ENCODE measurements at regions not wholly inside any gene's neighbourhood (a gene's known extent, or its start where the extent isn't known, plus 50 kb on each side); places are given as distances from the start of the nearest gene placed in this dataset.

DNA sequence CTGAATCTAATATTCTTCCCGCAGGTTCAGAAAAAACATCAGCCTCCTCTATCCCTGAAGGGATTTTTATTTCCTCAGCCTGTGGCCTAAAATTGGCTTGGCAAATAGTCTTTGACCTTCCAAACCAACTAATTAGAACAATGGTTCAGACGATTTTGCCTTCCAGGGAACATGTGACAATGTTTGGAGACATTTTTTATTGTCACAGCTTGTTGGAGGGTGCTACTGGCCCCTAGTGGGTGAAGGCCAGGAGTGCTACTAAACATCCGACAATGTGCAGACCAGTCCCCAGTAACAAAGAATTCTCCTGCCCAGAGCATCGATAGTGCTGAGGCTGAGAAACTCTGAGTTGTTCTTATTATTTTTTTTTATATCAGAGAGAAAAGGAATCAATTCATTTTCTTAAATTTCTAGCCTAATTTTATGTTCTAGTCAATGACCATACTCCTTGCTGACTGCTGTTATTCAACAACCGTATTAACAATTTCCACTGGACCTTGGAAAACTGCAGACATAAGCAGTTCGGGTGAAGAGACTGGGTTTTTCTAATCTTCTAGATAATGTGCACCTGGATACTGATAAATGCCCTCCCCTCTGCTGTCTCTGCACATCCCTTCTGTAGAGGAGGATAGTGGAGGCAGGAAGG lies 280.7 kb downstream of the LMX1A start:
- Histone ChIP-seq H3K27me3 (ENCODE audit: control insufficient read depth in 4 of 4, insufficient read depth in 4 of 4, low read length in 3 of 4) (no peaks in the 10 kb centered on the region), H3K4me1 (ENCODE audit: control insufficient read depth in 4 of 4, insufficient read depth in 4 of 4, low read length in 3 of 4) (no peaks in the 10 kb centered on the region), H3K9me3 (ENCODE audit: control insufficient read depth in 4 of 4, low read length in 3 of 4) (no peaks in the 10 kb centered on the region), H3K9ac (ENCODE audit: low read depth in 1 of 2, low read length in 2 of 2) (no peak overlapping the region), H3K36me3 (ENCODE audit: control insufficient read depth in 4 of 4, insufficient read depth in 3 of 4, low read depth in 1 of 4, low read length in 3 of 4) (no peaks in the 10 kb centered on the region), H3K27ac (ENCODE audit: low read depth in 1 of 2, low read length in 2 of 2) (no peak overlapping the region), H3K4me3 (ENCODE audit: low read depth in 1 of 3, low read length in 3 of 3) (no peak overlapping the region)
- WGBS, result 53% methylated on average over 6 of the region's 6 CpGs
- TF ChIP-seq RAD21 (IDR thresholded peaks at IDR 0.05) (peak; percentile 62 to 72), FOXA2 (IDR thresholded peaks at IDR 0.05) (no peak), JUND (IDR thresholded peaks at IDR 0.05) (no peak), SP1 (IDR thresholded peaks at IDR 0.05) (no peak), GABPA (IDR thresholded peaks at IDR 0.05 in 1 of 2, conservative IDR thresholded peaks at IDR 0.05 in 1 of 2) (no peak), HNF4G (IDR thresholded peaks at IDR 0.05) (no peak), HNF4A (conservative IDR thresholded peaks at IDR 0.05) (no peak), YY1 (IDR thresholded peaks at IDR 0.05) (no peak), NR2F2 (IDR thresholded peaks at IDR 0.05) (no peak)
- TF ChIP-seq, protein P1, sequence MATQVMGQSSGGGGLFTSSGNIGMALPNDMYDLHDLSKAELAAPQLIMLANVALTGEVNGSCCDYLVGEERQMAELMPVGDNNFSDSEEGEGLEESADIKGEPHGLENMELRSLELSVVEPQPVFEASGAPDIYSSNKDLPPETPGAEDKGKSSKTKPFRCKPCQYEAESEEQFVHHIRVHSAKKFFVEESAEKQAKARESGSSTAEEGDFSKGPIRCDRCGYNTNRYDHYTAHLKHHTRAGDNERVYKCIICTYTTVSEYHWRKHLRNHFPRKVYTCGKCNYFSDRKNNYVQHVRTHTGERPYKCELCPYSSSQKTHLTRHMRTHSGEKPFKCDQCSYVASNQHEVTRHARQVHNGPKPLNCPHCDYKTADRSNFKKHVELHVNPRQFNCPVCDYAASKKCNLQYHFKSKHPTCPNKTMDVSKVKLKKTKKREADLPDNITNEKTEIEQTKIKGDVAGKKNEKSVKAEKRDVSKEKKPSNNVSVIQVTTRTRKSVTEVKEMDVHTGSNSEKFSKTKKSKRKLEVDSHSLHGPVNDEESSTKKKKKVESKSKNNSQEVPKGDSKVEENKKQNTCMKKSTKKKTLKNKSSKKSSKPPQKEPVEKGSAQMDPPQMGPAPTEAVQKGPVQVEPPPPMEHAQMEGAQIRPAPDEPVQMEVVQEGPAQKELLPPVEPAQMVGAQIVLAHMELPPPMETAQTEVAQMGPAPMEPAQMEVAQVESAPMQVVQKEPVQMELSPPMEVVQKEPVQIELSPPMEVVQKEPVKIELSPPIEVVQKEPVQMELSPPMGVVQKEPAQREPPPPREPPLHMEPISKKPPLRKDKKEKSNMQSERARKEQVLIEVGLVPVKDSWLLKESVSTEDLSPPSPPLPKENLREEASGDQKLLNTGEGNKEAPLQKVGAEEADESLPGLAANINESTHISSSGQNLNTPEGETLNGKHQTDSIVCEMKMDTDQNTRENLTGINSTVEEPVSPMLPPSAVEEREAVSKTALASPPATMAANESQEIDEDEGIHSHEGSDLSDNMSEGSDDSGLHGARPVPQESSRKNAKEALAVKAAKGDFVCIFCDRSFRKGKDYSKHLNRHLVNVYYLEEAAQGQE (IDR thresholded peaks at IDR 0.05), result no peak
- TF ChIP-seq, protein P2, sequence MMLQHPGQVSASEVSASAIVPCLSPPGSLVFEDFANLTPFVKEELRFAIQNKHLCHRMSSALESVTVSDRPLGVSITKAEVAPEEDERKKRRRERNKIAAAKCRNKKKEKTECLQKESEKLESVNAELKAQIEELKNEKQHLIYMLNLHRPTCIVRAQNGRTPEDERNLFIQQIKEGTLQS (IDR thresholded peaks at IDR 0.05), result no peak
- TF ChIP-seq, protein P3, sequence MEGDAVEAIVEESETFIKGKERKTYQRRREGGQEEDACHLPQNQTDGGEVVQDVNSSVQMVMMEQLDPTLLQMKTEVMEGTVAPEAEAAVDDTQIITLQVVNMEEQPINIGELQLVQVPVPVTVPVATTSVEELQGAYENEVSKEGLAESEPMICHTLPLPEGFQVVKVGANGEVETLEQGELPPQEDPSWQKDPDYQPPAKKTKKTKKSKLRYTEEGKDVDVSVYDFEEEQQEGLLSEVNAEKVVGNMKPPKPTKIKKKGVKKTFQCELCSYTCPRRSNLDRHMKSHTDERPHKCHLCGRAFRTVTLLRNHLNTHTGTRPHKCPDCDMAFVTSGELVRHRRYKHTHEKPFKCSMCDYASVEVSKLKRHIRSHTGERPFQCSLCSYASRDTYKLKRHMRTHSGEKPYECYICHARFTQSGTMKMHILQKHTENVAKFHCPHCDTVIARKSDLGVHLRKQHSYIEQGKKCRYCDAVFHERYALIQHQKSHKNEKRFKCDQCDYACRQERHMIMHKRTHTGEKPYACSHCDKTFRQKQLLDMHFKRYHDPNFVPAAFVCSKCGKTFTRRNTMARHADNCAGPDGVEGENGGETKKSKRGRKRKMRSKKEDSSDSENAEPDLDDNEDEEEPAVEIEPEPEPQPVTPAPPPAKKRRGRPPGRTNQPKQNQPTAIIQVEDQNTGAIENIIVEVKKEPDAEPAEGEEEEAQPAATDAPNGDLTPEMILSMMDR (IDR thresholded peaks at IDR 0.05; ENCODE audit: low read depth, low read length, missing input control), result peak; percentile 37
- no peak for DNase-seq (ENCODE audit: low spot score)

DNA sequence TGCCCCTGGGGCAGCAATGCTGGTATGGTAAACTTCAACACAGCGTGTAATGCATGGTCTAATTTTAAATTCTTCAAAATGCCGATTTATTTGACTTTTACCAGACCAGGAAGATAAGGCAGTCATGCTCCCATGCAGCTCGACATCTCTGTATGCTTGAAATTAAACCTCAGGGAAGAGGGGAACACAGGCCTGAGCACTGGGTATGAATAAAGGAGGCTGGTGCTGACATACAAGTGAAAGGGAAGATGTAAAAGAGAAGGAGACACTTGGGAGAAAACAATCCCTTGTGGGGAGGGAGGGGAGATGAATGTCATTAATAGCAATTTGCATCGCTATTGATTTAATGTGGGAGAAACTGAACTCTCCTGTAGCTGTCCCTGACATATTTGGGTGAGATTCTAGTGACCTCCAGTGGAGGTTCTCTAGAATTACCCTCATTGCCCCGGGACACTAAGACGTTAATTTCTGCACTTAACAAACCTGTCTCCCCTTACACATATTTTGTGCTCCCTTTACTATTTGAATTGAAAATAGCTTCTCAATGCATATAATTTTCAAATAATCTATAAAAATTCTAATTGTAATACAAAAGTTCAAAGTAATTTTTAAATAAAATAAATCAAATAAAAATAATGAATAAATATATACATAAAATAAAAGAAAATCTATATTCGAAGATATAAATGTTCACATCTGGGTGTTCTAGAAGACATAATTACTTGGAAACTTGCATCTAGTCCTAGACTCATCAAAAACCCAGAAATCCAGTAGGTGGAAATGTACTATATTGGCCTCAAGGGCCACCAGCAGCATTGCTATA lies 283.1 kb downstream of the LMX1A start:
- TF ChIP-seq, protein P1 (IDR thresholded peaks at IDR 0.05), result no peak
- TF ChIP-seq TAF1 (conservative IDR thresholded peaks at IDR 0.05) (no peak), FOXA1 (IDR thresholded peaks at IDR 0.05) (no peak), JUND (IDR thresholded peaks at IDR 0.05) (no peak), FOXA2 (IDR thresholded peaks at IDR 0.05) (peak; percentile 16), RAD21 (IDR thresholded peaks at IDR 0.05) (peak; percentile 86 to 93), HNF4A (conservative IDR thresholded peaks at IDR 0.05) (no peak)
- TF ChIP-seq, protein P3 (IDR thresholded peaks at IDR 0.05; ENCODE audit: low read depth, low read length, missing input control), result peak; percentile 80
- Histone ChIP-seq H3K27ac (ENCODE audit: low read depth in 1 of 2, low read length in 2 of 2) (no peak overlapping the region), H3K9me3 (ENCODE audit: control insufficient read depth in 4 of 4, low read length in 3 of 4) (no peaks in the 10 kb centered on the region), H3K9ac (ENCODE audit: low read depth in 1 of 2, low read length in 2 of 2) (no peak overlapping the region), H3K36me3 (ENCODE audit: control insufficient read depth in 4 of 4, insufficient read depth in 3 of 4, low read depth in 1 of 4, low read length in 3 of 4) (no peaks in the 10 kb centered on the region), H3K4me3 (ENCODE audit: low read depth in 1 of 3, low read length in 3 of 3) (no peak overlapping the region), H3K4me1 (ENCODE audit: control insufficient read depth in 4 of 4, insufficient read depth in 4 of 4, low read length in 3 of 4) (no peaks in the 10 kb centered on the region), H3K27me3 (ENCODE audit: control insufficient read depth in 4 of 4, insufficient read depth in 4 of 4, low read length in 3 of 4) (no peaks in the 10 kb centered on the region)
- WGBS, result 32% methylated on average over 7 of the region's 7 CpGs
- DNase-seq (ENCODE audit: low spot score), result no peak

All from liver (tissue), 8 donors.